GM12801 (cell line): ENCODE measurements at regions not wholly inside any gene's neighbourhood (a gene's known extent, or its start where the extent isn't known, plus 50 kb on each side); places are given as distances from the start of the nearest gene placed in this dataset.

Source experiments
- CTCF ChIP-seq: IDR thresholded peaks from one replicate; pipeline ENCODE4 v1.5.1; 2011; ENCODE audit warnings: control low read depth; ENCODE audit not compliant: insufficient read length; ENCODE audit errors: extremely low read depth

GRCh38 chr11:71064702-71065515 lies 187.5 kb downstream of the SHANK2 start:
- no peak for TF ChIP-seq CTCF

- no peak for TF ChIP-seq CTCF
Measured at GRCh38 chr11:71064183-71064582, 188.2 kb downstream of the SHANK2 start.

- TF ChIP-seq CTCF, result no peak
Measured at GRCh38 chr11:71063129-71063528, 189.2 kb downstream of the SHANK2 start.

GRCh38 chr11:71062199-71062598 lies 190.2 kb downstream of the SHANK2 start:
- TF ChIP-seq CTCF, result no peak

- no peak for TF ChIP-seq CTCF
Measured at GRCh38 chr11:71060391-71060791, 192.0 kb downstream of the SHANK2 start.

- TF ChIP-seq CTCF, result no peak
Measured at GRCh38 chr11:71059662-71060061, 192.7 kb downstream of the SHANK2 start.

GRCh38 chr11:71055925-71056324 lies 196.5 kb downstream of the SHANK2 start:
- TF ChIP-seq CTCF, result no peak
